Fibroblast of lung (primary cell): ENCODE measurements at regions not wholly inside any gene's neighbourhood (a gene's known extent, or its start where the extent isn't known, plus 50 kb on each side); places are given as distances from the start of the nearest gene placed in this dataset.

ENCODE experiments used
- EZH2 ChIP-seq: IDR thresholded peaks from 2 replicates; pipeline ENCODE4 v1.5.1; 2012; ENCODE audit warnings: low read length, control low read depth, mild to moderate bottlenecking; ENCODE audit errors: missing control alignments
- TF ChIP-seq, protein P1 (sequence below), 2 donors: IDR thresholded peaks in 1 of 2; conservative IDR thresholded peaks in 1 of 2; 1 replicate in 1 of 2; 2 replicates in 1 of 2; pipeline ENCODE4 v1.5.1; 2011 to 2012; ENCODE audit warnings: low read length in 2 of 2, control low read depth in 1 of 2, inconsistent platforms in 1 of 2, low read depth in 1 of 2, mild to moderate bottlenecking in 1 of 2

- TF ChIP-seq, protein P1, sequence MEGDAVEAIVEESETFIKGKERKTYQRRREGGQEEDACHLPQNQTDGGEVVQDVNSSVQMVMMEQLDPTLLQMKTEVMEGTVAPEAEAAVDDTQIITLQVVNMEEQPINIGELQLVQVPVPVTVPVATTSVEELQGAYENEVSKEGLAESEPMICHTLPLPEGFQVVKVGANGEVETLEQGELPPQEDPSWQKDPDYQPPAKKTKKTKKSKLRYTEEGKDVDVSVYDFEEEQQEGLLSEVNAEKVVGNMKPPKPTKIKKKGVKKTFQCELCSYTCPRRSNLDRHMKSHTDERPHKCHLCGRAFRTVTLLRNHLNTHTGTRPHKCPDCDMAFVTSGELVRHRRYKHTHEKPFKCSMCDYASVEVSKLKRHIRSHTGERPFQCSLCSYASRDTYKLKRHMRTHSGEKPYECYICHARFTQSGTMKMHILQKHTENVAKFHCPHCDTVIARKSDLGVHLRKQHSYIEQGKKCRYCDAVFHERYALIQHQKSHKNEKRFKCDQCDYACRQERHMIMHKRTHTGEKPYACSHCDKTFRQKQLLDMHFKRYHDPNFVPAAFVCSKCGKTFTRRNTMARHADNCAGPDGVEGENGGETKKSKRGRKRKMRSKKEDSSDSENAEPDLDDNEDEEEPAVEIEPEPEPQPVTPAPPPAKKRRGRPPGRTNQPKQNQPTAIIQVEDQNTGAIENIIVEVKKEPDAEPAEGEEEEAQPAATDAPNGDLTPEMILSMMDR (conservative IDR thresholded peaks at IDR 0.05 in 1 of 2, IDR thresholded peaks at IDR 0.05 in 1 of 2; ENCODE audit: low read depth in 1 of 2, low read length in 2 of 2), result no peak
- no peak for TF ChIP-seq EZH2
Measured at GRCh38 chr7:115600207-115600606, 430.4 kb downstream of the TFEC start.
